ENCODE measurements at regions not wholly inside any gene's neighbourhood (a gene's known extent, or its start where the extent isn't known, plus 50 kb on each side); places are given as distances from the start of the nearest gene placed in this dataset.
"Not testable (repeated sequence)": the region's sequence is repeated elsewhere in the genome, so short reads cannot be mapped to it uniquely, and the experiment has no call there.

DNA sequence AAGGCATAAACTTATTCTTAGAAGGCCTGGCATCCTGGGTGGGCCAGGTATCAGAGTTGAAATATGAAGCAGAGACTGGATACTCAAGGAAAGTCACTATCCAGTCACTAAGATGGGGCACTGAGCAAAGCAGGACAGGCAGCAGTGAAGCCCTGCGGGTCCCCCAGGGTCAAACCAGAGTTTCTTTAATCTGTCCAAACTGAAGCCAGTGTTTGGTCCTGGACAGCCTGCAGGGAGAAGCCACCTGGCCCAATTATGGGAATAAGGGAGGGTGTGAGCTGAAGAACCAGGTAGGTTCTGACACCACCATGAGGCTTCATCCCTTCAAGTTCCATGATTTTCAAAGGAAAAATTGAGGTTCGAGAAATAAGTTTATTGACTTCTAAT is 109.7 kb upstream of the FOXN2 start:
- ATAC-seq = no peak
- H3K4me1 ChIP-seq = peaks cover 0 to 9% (median 0%) of the 10 kb centered on the region in 3 donors

DNA sequence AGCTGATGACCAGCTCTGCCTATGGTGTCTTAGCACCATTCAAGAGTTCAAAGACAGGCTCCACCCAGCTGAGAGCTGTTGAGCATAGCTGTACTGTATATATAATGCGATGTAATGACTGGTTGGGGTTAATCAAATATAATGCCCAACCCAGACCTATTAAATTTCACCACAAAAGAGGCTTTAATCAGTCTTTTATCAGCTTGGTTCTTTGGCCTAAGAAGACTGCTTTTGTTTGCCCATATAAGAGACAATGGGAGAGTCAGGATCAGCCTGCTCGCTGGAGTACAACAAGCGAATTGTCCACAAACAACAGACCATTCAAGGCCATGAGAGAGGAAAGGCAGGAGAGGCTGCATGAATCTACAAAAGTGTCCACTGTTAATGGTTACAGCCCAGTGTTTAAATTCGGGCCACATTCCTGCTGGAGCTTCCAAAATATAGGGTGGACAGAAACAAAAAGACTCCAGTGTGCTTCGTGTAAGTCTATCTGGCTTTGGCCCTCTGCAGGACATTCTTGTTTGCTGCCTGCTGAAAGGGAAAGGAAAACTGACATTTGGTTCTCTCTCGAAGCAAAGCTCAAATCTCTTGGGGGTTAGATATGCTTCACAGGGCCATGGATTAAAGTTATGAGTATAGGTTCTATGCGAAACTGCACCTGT is 109.2 kb upstream of the FOXN2 start:
- Histone ChIP-seq H3K27ac (peak overlapping the region in 3 of 4 donors; percentile 11 to 54 (median 18)), H3K36me3 (no peaks in the 10 kb centered on the region), H3K27me3 (no peaks in the 10 kb centered on the region), H3K4me1 (peaks cover 0 to 10% (median 0%) of the 10 kb centered on the region in 3 donors), H3K9me3 (no peaks in the 10 kb centered on the region), H3K4me3 (no peak overlapping the region)
- ATAC-seq = no peak
- 69 to 87% methylated on average over 4 to 6 of the region's 7 CpGs for WGBS, 2 donors (ENCODE audit: low coverage in 1 of 2)
- TF ChIP-seq EP300 (IDR thresholded peaks at IDR 0.05) (no peak), POLR2A (IDR thresholded peaks at IDR 0.05) (no peak), POLR2AphosphoS5 (IDR thresholded peaks at IDR 0.05) (no peak)
- TF ChIP-seq, protein P1, sequence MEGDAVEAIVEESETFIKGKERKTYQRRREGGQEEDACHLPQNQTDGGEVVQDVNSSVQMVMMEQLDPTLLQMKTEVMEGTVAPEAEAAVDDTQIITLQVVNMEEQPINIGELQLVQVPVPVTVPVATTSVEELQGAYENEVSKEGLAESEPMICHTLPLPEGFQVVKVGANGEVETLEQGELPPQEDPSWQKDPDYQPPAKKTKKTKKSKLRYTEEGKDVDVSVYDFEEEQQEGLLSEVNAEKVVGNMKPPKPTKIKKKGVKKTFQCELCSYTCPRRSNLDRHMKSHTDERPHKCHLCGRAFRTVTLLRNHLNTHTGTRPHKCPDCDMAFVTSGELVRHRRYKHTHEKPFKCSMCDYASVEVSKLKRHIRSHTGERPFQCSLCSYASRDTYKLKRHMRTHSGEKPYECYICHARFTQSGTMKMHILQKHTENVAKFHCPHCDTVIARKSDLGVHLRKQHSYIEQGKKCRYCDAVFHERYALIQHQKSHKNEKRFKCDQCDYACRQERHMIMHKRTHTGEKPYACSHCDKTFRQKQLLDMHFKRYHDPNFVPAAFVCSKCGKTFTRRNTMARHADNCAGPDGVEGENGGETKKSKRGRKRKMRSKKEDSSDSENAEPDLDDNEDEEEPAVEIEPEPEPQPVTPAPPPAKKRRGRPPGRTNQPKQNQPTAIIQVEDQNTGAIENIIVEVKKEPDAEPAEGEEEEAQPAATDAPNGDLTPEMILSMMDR (IDR thresholded peaks at IDR 0.05) = no peak

More for the DNA sequence above, 109.7 kb upstream of the FOXN2 start:
- no peak overlapping the region for H3K27ac ChIP-seq
- 89 to 100% methylated on average over 1 to 2 of the region's 2 CpGs for WGBS, 2 donors (ENCODE audit: low coverage in 1 of 2)
- TF ChIP-seq, protein P1 (IDR thresholded peaks at IDR 0.05) = no peak
- no peak for TF ChIP-seq POLR2A (IDR thresholded peaks at IDR 0.05)
- no peak for TF ChIP-seq EP300 (IDR thresholded peaks at IDR 0.05)
- TF ChIP-seq POLR2AphosphoS5 (IDR thresholded peaks at IDR 0.05) = no peak
- no peaks in the 10 kb centered on the region for H3K36me3 ChIP-seq
- H3K9me3 ChIP-seq = no peaks in the 10 kb centered on the region
- no peak overlapping the region for H3K4me3 ChIP-seq
- no peaks in the 10 kb centered on the region for H3K27me3 ChIP-seq

DNA sequence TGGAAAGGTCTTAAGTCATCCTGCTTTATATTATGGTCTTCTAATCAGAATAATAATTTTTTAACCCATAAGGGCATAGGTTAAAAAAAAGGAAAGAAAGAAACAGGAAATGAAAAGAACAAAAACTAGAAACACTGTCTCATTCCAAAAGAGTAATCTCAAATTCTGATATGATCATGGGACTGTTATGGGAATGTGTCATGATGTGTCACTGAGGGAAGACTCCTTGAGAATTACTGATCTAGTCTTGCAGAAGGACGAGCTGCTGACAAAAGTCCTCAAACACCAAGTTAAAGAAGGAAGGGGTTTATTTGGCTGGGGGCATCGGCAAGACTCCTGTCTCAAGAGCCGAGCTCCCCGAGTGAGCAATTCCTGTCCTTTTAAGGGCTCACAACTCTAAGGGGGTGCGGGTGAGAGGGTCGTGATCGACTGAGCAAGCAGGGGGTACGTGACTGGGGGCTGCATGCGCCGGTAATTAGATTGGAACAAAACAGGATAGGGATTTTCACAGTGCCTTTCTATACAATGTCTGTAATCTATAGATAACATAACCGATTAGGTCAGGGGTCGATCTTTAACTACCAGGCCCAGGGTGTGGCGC is 108.3 kb upstream of the FOXN2 start:
- not testable (repeated sequence) for H3K36me3 ChIP-seq, H3K4me3 ChIP-seq, ATAC-seq, H3K9me3 ChIP-seq, H3K27me3 ChIP-seq
- Histone ChIP-seq H3K4me1 (peaks cover 0 to 10% (median 0%) of the 10 kb centered on the region in 3 donors), H3K27ac (peak overlapping the region in 1 of 4 donors; percentile 11)
- 88 to 98% methylated on average over 4 to 13 of the region's 13 CpGs for WGBS, 2 donors (ENCODE audit: low coverage in 1 of 2)

DNA sequence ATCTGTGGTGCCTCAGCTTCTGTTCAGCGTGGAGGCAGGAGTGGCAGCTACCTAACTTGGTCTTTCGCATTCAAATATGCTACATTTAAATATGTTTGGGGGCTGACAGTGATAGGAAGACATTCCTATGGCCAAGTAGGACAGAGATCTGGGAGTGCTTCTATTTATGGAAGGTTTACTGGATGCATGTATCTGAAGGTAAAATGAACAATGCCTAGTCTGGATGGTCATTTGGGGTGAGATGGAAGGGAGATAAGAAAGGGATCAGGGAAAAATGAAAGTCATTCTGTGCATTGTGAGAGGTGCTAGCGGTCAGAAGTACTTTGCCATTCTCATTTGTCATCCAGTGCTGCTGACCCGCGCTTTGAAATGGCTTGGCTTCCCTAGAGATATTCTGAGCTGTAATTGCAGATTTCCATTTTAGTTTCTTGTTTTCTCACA is 107.3 kb upstream of the FOXN2 start:
- H3K4me3 ChIP-seq = no peak overlapping the region
- no peaks in the 10 kb centered on the region for H3K9me3 ChIP-seq
- no peaks in the 10 kb centered on the region for H3K36me3 ChIP-seq
- no peak for ATAC-seq
- no peaks in the 10 kb centered on the region for H3K27me3 ChIP-seq
- H3K27ac ChIP-seq = no peak overlapping the region
- WGBS, 2 donors (ENCODE audit: low coverage in 1 of 2) = 71 to 83% methylated on average over 3 to 5 of the region's 5 CpGs
- TF ChIP-seq EP300 (IDR thresholded peaks at IDR 0.05) = no peak
- no peak for TF ChIP-seq POLR2A (IDR thresholded peaks at IDR 0.05)
- TF ChIP-seq, protein P1 (IDR thresholded peaks at IDR 0.05) = no peak
- no peak for TF ChIP-seq POLR2AphosphoS5 (IDR thresholded peaks at IDR 0.05)
- peaks cover 0 to 10% (median 0%) of the 10 kb centered on the region in 3 donors for H3K4me1 ChIP-seq

DNA sequence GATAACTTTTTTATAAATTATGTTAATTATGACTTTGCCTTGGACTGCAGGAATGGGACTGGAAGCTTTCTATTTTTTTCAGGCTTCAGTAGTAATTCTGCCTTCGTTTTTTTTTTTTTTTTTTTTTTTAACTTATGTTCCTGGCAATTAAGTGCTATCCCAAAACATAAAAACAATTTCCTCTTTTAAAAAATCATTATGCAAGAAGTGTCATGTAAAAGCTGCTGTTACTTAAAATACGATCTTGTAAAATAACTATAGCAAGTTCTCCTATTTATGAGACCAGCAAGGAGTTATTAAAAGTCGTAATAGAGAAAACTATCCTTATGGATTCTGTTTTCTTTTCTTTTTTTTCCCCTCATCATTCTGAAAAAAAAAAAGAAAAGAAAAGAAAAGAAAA is 106.6 kb upstream of the FOXN2 start:
- TF ChIP-seq POLR2AphosphoS5 (IDR thresholded peaks at IDR 0.05) = no peak
- H3K27ac ChIP-seq = no peak overlapping the region
- H3K27me3 ChIP-seq = no peaks in the 10 kb centered on the region
- WGBS, 2 donors (ENCODE audit: low coverage in 1 of 2) = 49 to 52% methylated on average over 3 of the region's 3 CpGs
- ATAC-seq = no peak
- H3K4me3 ChIP-seq = no peak overlapping the region
- H3K36me3 ChIP-seq = no peaks in the 10 kb centered on the region
- H3K4me1 ChIP-seq = peaks cover 0 to 10% (median 0%) of the 10 kb centered on the region in 3 donors
- H3K9me3 ChIP-seq = no peaks in the 10 kb centered on the region
